Liver (tissue), 3 donors: ENCODE measurements at regions not wholly inside any gene's neighbourhood (a gene's known extent, or its start where the extent isn't known, plus 50 kb on each side); places are given as distances from the start of the nearest gene placed in this dataset.

Experiments
- RAD21 ChIP-seq, 2 donors: IDR thresholded peaks; 2 replicates each; pipeline ENCODE4 v1.6.1; 2016; ENCODE audit warnings: antibody characterized with exemption in 2 of 2, mild to moderate bottlenecking in 2 of 2
- TAF1 ChIP-seq: conservative IDR thresholded peaks from 2 replicates; pipeline ENCODE4 v1.6.1; 2016; ENCODE audit warnings: antibody characterized with exemption, mild to moderate bottlenecking
- TF ChIP-seq, protein P1 (sequence below): fragments of 150-350 bp; IDR thresholded peaks from 2 replicates; pipeline ENCODE4 v1.5.1; 2017; ENCODE audit warnings: improper control_type of control experiment, low read depth, low read length; ENCODE audit not compliant: missing input control
- TF ChIP-seq, protein P2 (sequence below): IDR thresholded peaks from 2 replicates; pipeline ENCODE4 v1.6.1; 2016; ENCODE audit warnings: antibody characterized with exemption
- TF ChIP-seq, protein P3 (sequence below): IDR thresholded peaks from 2 replicates; pipeline ENCODE4 v1.6.1; 2016; ENCODE audit warnings: antibody characterized with exemption
- donor health status: healthy.
- donor health status: healthy.

DNA sequence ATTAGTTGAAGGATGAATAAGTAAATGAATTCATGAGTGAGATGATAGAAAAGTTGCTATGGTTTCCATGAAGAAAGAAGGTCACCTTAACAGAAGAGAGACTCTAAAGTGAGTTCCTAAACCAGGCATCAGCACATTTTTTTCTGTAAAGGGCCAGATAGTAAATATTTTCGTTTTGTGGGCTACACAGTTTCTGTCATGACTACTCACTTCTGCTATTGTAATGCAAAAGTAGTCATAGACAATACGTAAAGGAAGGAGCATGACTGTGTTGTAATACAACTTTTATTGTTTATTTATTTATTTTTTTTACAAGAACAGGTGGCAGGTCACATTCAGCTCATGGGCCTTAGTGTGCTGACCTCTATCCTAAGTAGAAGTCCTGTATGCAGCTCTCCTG, 426.1 kb upstream of the DYNLRB2 start:
- TF ChIP-seq, protein P1, sequence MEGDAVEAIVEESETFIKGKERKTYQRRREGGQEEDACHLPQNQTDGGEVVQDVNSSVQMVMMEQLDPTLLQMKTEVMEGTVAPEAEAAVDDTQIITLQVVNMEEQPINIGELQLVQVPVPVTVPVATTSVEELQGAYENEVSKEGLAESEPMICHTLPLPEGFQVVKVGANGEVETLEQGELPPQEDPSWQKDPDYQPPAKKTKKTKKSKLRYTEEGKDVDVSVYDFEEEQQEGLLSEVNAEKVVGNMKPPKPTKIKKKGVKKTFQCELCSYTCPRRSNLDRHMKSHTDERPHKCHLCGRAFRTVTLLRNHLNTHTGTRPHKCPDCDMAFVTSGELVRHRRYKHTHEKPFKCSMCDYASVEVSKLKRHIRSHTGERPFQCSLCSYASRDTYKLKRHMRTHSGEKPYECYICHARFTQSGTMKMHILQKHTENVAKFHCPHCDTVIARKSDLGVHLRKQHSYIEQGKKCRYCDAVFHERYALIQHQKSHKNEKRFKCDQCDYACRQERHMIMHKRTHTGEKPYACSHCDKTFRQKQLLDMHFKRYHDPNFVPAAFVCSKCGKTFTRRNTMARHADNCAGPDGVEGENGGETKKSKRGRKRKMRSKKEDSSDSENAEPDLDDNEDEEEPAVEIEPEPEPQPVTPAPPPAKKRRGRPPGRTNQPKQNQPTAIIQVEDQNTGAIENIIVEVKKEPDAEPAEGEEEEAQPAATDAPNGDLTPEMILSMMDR = no peak
- TF ChIP-seq RAD21 (IDR thresholded peaks at IDR 0.05) = no peak
- TF ChIP-seq, protein P2, sequence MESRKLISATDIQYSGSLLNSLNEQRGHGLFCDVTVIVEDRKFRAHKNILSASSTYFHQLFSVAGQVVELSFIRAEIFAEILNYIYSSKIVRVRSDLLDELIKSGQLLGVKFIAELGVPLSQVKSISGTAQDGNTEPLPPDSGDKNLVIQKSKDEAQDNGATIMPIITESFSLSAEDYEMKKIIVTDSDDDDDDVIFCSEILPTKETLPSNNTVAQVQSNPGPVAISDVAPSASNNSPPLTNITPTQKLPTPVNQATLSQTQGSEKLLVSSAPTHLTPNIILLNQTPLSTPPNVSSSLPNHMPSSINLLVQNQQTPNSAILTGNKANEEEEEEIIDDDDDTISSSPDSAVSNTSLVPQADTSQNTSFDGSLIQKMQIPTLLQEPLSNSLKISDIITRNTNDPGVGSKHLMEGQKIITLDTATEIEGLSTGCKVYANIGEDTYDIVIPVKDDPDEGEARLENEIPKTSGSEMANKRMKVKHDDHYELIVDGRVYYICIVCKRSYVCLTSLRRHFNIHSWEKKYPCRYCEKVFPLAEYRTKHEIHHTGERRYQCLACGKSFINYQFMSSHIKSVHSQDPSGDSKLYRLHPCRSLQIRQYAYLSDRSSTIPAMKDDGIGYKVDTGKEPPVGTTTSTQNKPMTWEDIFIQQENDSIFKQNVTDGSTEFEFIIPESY = no peak
- TF ChIP-seq, protein P3, sequence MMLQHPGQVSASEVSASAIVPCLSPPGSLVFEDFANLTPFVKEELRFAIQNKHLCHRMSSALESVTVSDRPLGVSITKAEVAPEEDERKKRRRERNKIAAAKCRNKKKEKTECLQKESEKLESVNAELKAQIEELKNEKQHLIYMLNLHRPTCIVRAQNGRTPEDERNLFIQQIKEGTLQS = no peak
- no peak for TF ChIP-seq TAF1
